ENCODE measurements at regions not wholly inside any gene's neighbourhood (a gene's known extent, or its start where the extent isn't known, plus 50 kb on each side); places are given as distances from the start of the nearest gene placed in this dataset.
"Not testable (repeated sequence)": the region's sequence is repeated elsewhere in the genome, so short reads cannot be mapped to it uniquely, and the experiment has no call there.

DNA sequence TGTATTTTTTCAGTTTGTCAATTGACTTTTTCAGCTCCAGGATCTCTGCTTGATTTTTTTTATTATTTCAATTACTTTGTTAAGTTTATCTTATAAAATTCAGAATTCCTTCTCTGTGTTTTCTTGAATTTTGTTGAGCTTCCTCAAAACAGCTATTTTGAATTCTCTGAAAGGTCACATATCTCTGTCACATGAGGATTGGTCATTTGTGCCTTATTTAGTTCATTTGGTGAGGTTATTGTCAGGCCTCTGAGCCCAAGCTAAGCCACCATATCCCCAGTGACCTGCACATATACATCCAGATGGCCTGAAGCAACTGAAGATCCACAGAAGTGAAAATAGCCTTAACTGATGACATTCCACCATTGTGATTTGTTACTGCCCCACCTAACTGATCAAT lies 98.4 kb upstream of the SETMAR start:
- TF ChIP-seq, protein P1, sequence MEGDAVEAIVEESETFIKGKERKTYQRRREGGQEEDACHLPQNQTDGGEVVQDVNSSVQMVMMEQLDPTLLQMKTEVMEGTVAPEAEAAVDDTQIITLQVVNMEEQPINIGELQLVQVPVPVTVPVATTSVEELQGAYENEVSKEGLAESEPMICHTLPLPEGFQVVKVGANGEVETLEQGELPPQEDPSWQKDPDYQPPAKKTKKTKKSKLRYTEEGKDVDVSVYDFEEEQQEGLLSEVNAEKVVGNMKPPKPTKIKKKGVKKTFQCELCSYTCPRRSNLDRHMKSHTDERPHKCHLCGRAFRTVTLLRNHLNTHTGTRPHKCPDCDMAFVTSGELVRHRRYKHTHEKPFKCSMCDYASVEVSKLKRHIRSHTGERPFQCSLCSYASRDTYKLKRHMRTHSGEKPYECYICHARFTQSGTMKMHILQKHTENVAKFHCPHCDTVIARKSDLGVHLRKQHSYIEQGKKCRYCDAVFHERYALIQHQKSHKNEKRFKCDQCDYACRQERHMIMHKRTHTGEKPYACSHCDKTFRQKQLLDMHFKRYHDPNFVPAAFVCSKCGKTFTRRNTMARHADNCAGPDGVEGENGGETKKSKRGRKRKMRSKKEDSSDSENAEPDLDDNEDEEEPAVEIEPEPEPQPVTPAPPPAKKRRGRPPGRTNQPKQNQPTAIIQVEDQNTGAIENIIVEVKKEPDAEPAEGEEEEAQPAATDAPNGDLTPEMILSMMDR (IDR thresholded peaks at IDR 0.05): not testable (repeated sequence)
- not testable (repeated sequence) for TF ChIP-seq POLR2A (IDR thresholded peaks at IDR 0.05)
